Mucosa of gallbladder (tissue), 1 donor: ENCODE measurements at regions not wholly inside any gene's neighbourhood (a gene's known extent, or its start where the extent isn't known, plus 50 kb on each side); places are given as distances from the start of the nearest gene placed in this dataset.

Experiments used
- DNase-seq: peaks from one replicate; pipeline ENCODE4 v3.0.0-alpha.2; 2020; ENCODE audit warnings: low spot score
- donor health status: DM: no; HTN: no; CAD: no.

GRCh38 chr13:106036870-106037269 lies 498.6 kb downstream of the EFNB2 start:
- DNase-seq = no peak

DNA sequence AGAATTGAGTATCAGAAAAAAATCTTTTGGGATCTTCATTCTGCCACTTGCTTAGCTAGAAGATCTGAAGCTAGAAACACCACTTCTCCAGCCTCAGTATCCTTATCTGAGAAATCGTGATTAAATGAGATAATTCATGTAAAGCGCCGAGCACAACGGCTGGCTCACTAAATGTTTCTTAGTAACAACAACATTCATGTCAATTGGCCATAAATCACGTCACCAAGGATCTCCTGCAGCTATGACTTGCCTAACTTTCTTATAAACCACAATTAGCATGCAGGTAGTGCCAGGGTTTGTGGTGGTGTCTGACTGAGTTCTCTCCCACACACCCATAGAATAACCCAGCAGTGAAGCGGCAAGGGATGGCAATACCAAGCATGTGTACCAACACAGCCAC lies 501.3 kb downstream of the EFNB2 start:
- no peak for DNase-seq

DNA sequence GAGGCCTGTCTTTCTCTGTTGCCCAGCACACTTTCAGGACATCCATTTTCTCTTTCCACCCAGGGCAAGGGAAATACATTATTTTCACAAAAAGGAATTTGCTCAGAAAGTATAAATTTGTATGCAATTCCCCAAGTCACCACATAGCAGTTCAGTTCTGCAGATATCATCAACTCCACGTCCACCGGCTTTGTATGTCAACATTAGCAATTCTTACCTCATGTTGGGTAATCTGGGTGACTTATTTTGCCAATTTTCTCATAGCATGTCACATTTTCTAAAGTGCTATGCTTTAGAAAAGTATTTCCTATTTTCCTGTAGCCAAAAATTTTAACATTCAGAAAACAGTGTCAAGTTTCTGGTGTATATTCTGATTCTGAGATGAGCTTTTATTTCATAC lies 501.8 kb downstream of the EFNB2 start:
- no peak for DNase-seq

GRCh38 chr13:106032441-106032840 lies 503.0 kb downstream of the EFNB2 start:
- no peak for DNase-seq

GRCh38 chr13:106029676-106030290 lies 505.7 kb downstream of the EFNB2 start:
- no peak for DNase-seq

DNA sequence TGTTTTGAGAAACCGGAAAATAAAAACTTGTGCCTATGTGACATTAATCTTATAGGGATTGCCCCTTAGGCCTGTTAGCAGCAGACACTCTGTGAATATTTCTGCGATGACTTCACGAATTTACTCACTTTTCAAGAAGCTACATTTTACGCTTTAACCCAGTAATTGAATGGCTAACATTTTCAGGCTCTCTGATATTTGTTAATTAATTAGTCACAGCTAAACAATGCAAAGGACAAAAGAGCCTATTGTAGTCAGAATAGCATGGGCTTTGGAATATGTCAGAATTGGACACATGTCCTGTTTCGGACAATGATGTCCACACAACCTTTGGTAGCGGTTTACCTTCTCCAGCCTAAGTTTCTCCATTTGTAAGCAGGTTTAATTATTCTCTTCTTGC lies 506.6 kb downstream of the EFNB2 start:
- DNase-seq = no peak

DNA sequence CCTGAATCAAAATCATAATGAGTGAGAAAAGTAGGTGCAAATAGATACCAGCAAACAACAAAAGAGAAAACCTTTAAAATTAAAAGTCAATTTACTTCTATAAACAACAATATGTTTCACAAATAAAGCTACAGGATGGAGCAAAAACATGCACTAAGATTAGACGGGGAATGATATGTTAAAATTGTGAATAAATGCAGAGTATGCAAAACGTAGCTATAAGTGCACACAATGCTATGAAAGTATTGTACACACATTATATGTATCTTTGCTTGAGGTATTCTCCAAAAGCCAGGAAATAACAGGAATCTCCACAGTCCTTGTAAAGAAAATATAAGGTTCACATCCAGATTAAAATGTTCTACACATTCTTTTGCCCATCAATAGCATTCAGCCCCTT lies 523.9 kb downstream of the EFNB2 start:
- no peak for DNase-seq

DNA sequence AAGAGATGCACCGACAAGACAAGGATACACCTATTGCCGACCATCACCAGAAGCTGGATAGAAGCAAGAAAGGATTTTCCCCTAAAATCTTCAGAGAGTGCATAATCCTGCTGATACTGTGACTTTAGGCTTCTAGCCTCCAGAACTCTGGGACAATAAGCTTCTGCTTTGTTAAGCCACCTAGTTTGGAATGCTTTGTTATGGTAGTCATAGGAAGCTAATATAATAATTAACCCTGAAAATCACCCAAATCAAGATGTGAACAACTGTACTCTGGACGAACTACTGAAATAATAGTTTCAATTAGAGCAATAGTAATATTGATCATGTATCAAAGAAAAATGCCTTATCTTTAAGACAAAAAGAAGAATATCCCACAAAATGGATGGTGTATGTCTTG lies 524.6 kb downstream of the EFNB2 start:
- DNase-seq = no peak

- DNase-seq = no peak
These were observed 526.9 kb downstream of the EFNB2 start for GRCh38 chr13:106008540-106008939.

GRCh38 chr13:106007156-106007555 lies 528.3 kb downstream of the EFNB2 start:
- no peak for DNase-seq

DNA sequence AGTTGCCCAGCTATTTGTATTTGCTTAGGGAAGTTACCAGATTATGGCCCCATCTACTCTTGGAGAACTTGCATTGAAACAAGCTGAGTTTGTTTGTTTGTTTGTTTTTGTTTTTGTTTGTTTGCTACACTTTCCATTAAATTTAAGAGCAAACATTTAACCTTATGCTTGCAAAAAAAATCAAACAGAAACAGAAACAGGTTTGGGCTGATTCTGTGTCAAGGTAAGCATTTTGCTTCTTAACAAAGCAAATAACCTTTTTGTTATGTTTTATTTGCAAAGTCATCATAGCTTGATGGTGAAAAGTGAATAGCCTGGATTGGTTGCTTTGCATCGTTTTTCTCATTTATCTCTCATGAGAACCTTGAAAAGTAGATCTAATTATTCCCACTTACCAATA lies 531.8 kb downstream of the EFNB2 start:
- no peak for DNase-seq

GRCh38 chr13:106001443-106001842 lies 534.0 kb downstream of the EFNB2 start:
- DNase-seq = no peak

DNA sequence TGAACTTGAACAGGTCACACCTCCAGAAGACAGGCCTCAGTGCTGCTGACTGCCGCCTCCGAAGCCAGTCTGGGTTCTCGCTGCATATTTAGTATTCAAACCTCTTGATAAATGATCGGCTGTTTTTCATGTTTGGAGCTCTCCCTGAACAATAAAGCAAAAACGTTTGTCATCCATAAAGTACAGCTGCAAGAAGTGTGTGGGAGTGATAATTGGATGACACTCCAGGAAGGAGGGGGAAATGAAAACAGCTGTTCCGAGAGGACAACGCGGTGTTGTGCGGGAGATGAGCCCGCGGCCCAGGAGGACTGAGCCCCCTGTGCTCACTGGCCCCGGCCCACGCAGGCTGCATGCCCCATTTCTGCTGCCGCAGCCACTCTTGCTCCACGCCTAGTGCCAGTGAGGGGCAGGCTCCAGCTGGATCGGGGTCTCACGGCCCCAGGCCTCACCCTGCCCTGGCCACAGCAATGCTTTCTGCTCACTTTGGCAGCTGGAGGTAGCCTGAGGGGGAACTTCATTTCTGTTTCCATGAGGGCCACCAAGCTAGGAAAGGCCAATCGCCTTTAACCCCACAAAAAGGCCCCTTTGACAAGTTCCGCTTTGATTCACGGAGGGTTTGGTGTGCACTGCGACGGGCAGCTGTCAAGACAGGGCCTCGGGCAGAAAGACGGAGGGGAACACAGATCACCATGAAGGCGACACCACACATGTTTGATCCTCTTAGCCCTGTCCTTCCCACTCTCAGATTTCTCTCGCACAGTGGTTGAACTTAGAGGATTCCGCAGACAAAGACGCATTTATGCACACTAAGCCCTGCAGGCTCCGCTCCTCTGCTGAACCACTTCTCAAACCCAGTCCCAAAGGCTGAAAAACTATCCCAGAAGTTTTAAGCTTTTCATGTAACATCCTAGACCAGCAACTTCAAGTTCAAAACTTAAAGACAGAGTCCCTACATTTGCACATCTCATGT lies 537.6 kb downstream of the EFNB2 start:
- no peak for DNase-seq

- no peak for DNase-seq
These were observed 539.0 kb downstream of the EFNB2 start for GRCh38 chr13:105996391-105997025.

GRCh38 chr13:105994340-105994739 lies 541.1 kb downstream of the EFNB2 start:
- no peak for DNase-seq

GRCh38 chr13:105991622-105992277 lies 543.7 kb downstream of the EFNB2 start:
- peak; percentile 12 for DNase-seq

GRCh38 chr13:105991131-105991530 lies 544.3 kb downstream of the EFNB2 start:
- DNase-seq = no peak

GRCh38 chr13:105990256-105990958 lies 545.1 kb downstream of the EFNB2 start:
- DNase-seq = no peak

- no peak for DNase-seq
These were observed 550.8 kb downstream of the EFNB2 start for GRCh38 chr13:105984646-105985045.

GRCh38 chr13:105984236-105984635 lies 551.2 kb downstream of the EFNB2 start:
- DNase-seq = no peak

- DNase-seq = no peak
These were observed 553.1 kb downstream of the EFNB2 start for GRCh38 chr13:105982219-105982930.
